ENCODE measurements at regions not wholly inside any gene's neighbourhood (a gene's known extent, or its start where the extent isn't known, plus 50 kb on each side); places are given as distances from the start of the nearest gene placed in this dataset.

DNA sequence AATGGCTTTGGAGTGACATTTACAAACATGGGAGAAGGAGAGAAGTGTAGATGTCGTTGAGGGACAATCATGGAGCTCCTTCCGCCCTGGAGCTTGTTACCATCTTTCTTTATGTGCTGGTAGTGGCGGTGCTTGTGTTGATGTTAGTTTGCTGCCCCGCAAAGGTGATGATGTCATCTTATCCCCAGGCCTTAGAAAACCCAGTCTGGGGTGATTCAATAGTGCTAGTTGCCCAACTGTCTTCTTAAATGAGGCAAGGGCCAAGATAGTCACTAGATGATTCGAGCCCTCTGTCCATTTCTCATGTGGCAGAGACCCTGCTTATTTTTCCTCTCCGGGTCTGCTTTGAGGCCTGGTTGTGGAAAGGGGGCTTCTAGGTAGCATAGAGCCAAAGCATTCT lies 277.4 kb downstream of the CCSER2 start:
- no peak for DNase-seq
- no peak overlapping the region for H3K4me3 ChIP-seq
- no peaks in the 10 kb centered on the region for H3K36me3 ChIP-seq
- no peak overlapping the region for H3K27ac ChIP-seq
- WGBS, 2 donors = 86 to 89% methylated on average over 6 of the region's 6 CpGs
- intact Hi-C loops (cut with DNase I) = no loop called here
- H3K9me3 ChIP-seq = no peaks in the 10 kb centered on the region
- no peaks in the 10 kb centered on the region for H3K27me3 ChIP-seq
- H3K4me1 ChIP-seq = no peaks in the 10 kb centered on the region
- TF ChIP-seq POLR2AphosphoS5 (IDR thresholded peaks at IDR 0.05) = no peak
- no peak for TF ChIP-seq POLR2A (IDR thresholded peaks at IDR 0.05)
- TF ChIP-seq, protein P1, sequence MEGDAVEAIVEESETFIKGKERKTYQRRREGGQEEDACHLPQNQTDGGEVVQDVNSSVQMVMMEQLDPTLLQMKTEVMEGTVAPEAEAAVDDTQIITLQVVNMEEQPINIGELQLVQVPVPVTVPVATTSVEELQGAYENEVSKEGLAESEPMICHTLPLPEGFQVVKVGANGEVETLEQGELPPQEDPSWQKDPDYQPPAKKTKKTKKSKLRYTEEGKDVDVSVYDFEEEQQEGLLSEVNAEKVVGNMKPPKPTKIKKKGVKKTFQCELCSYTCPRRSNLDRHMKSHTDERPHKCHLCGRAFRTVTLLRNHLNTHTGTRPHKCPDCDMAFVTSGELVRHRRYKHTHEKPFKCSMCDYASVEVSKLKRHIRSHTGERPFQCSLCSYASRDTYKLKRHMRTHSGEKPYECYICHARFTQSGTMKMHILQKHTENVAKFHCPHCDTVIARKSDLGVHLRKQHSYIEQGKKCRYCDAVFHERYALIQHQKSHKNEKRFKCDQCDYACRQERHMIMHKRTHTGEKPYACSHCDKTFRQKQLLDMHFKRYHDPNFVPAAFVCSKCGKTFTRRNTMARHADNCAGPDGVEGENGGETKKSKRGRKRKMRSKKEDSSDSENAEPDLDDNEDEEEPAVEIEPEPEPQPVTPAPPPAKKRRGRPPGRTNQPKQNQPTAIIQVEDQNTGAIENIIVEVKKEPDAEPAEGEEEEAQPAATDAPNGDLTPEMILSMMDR (IDR thresholded peaks at IDR 0.05) = no peak
- TF ChIP-seq EP300 (IDR thresholded peaks at IDR 0.05) = no peak

DNA sequence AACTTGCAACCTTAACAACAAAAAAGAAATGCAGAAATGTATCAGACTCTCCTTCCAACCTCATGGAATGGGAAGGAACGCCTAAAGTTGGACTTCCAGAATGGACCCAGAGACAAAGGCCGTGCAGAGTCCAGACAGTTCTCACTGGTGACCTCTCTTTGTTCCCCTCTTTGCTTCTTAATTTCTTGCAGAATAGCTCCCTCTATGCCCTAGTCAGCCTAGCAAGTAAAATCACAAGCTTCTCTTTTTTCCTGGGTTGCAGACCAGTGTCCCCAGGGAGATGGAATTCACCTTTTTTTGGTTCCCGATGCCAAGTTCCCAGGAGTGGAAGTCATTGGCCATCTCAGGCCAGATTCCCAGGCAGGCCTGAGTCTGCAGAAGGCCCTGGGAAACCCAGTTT lies 278.0 kb downstream of the CCSER2 start:
- Histone ChIP-seq H3K4me1 (no peaks in the 10 kb centered on the region), H3K27ac (no peak overlapping the region), H3K4me3 (no peak overlapping the region), H3K9me3 (no peaks in the 10 kb centered on the region), H3K36me3 (no peaks in the 10 kb centered on the region), H3K27me3 (no peaks in the 10 kb centered on the region)
- TF ChIP-seq, protein P1 (IDR thresholded peaks at IDR 0.05) = no peak
- TF ChIP-seq POLR2AphosphoS5 (IDR thresholded peaks at IDR 0.05) = no peak
- TF ChIP-seq POLR2A (IDR thresholded peaks at IDR 0.05) = no peak
- no peak for TF ChIP-seq EP300 (IDR thresholded peaks at IDR 0.05)
- intact Hi-C loops (cut with DNase I) = no loop called here
- no peak for DNase-seq
- 81 to 85% methylated on average over 3 of the region's 3 CpGs for WGBS, 2 donors

DNA sequence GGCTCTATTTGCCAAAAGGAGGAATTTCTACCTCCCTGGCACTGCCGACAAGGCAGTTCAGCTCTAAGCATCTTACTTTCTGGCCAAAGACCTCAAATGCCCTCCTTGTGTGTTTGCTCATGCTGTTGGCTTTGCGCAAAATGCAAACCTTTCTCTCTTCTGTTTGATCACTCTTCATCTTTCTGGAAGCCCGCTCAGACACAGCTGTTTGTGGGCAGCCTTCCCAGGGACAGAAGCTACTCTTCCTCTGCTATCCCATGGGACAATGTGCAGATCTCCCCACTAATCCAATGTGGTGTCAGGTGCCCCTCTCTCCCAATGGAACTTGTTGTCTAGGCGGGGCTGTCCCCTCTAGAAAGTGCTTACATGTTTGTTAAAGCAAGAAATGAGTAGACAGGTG lies 278.7 kb downstream of the CCSER2 start:
- no peaks in the 10 kb centered on the region for H3K36me3 ChIP-seq
- no peak overlapping the region for H3K4me3 ChIP-seq
- no peak for DNase-seq
- intact Hi-C loops (cut with DNase I) = no loop called here
- H3K27ac ChIP-seq = no peak overlapping the region
- H3K27me3 ChIP-seq = no peaks in the 10 kb centered on the region
- no peaks in the 10 kb centered on the region for H3K4me1 ChIP-seq
- H3K9me3 ChIP-seq = no peaks in the 10 kb centered on the region
- WGBS, 2 donors = 68 to 75% methylated on average over 4 of the region's 4 CpGs
- TF ChIP-seq EP300 (IDR thresholded peaks at IDR 0.05) (no peak), POLR2A (IDR thresholded peaks at IDR 0.05) (no peak), POLR2AphosphoS5 (IDR thresholded peaks at IDR 0.05) (no peak)
- TF ChIP-seq, protein P1 (IDR thresholded peaks at IDR 0.05) = no peak

DNA sequence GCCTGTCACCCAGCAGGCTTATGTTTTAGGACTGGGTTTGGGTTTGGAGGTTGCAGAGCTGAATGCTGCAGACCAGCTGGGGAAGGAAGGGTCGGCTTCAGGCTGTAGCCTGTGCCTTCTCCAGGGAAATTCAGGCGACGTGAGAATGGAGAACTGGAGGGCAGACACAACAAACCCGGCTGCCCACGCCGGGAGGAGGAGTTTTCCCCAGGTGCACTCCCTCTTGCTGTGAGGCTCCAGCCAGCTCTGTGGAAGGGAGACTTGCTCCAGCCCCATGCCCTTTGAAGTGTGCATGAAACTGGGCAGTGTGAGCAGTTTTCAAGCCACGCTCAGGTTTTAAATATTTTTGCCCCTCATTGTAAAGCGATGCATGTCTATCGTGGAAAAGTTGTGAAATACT lies 279.1 kb downstream of the CCSER2 start:
- WGBS, 2 donors = 37 to 55% methylated on average over 9 of the region's 9 CpGs
- Histone ChIP-seq H3K4me1 (no peaks in the 10 kb centered on the region), H3K36me3 (no peaks in the 10 kb centered on the region), H3K27me3 (no peaks in the 10 kb centered on the region), H3K4me3 (no peak overlapping the region), H3K9me3 (no peaks in the 10 kb centered on the region), H3K27ac (no peak overlapping the region)
- DNase-seq = no peak
- TF ChIP-seq, protein P1 (IDR thresholded peaks at IDR 0.05) = no peak
- intact Hi-C loops (cut with DNase I) = no loop called here

DNA sequence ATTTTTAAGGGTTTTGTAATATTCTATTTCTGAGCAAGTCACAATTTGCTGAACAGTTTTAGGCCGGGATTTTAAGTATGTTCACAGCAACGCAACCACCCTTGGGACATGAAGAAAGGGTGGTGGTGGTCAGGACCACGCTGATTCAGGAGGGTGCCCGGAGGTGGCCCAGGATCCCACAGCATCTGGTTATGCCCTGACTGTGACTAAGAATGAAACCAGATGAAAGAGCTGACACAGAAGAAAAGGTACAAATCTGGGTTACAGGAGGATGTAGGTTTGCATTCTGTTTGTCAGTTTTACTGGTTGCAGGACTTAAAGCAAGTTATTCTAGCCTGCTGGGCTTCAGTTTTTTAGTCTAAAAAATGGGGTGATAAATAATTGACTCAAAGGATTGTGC lies 279.7 kb downstream of the CCSER2 start:
- no peak for DNase-seq
- Histone ChIP-seq H3K4me3 (no peak overlapping the region), H3K36me3 (no peaks in the 10 kb centered on the region), H3K9me3 (no peaks in the 10 kb centered on the region), H3K27ac (no peak overlapping the region), H3K27me3 (no peaks in the 10 kb centered on the region), H3K4me1 (no peaks in the 10 kb centered on the region)
- intact Hi-C loops (cut with DNase I) = no loop called here
- WGBS, 2 donors = 80 to 81% methylated on average over 4 of the region's 4 CpGs
- TF ChIP-seq, protein P1 (IDR thresholded peaks at IDR 0.05) = no peak
- TF ChIP-seq POLR2AphosphoS5 (IDR thresholded peaks at IDR 0.05) (no peak), EP300 (IDR thresholded peaks at IDR 0.05) (no peak), POLR2A (IDR thresholded peaks at IDR 0.05) (no peak)
